Body of pancreas (tissue), 4 donors: ENCODE measurements at regions not wholly inside any gene's neighbourhood (a gene's known extent, or its start where the extent isn't known, plus 50 kb on each side); places are given as distances from the start of the nearest gene placed in this dataset.

Source experiments
- CTCF ChIP-seq, 7 experiments: fragments of 450-650 bp in 4 of 7; fragments of 200-600 bp in 3 of 7; sonication (generic) in 3 of 7; IDR thresholded peaks; one replicate each; pipeline ENCODE4 v1.5.1; 2016 to 2019; ENCODE audit warnings: antibody characterized with exemption in 7 of 7
- POLR2A ChIP-seq, 3 donors: fragments of 450-650 bp; IDR thresholded peaks; one replicate each; pipeline ENCODE4 v1.6.1; 2016; ENCODE audit warnings: antibody characterized with exemption in 3 of 3, mild to moderate bottlenecking in 2 of 3

GRCh38 chr18:78154444-78154843 lies 825.2 kb upstream of the SALL3 start:
- TF ChIP-seq POLR2A (IDR thresholded peaks at IDR 0.05) (no peak), CTCF (IDR thresholded peaks at IDR 0.05) (no peak)
